Ascending aorta (tissue), 2 donors: ENCODE measurements at regions not wholly inside any gene's neighbourhood (a gene's known extent, or its start where the extent isn't known, plus 50 kb on each side); places are given as distances from the start of the nearest gene placed in this dataset.

Source experiments
- DNase-seq, 2 donors: peaks; one replicate each; pipeline ENCODE4 v3.0.0-alpha.2; 2019; ENCODE audit warnings: low spot score in 2 of 2
- H3K27ac ChIP-seq, 2 donors: fragments of 200-600 bp; sonication (generic); one replicate each; pipeline ENCODE4 v1.5.1; 2016 to 2017; ENCODE audit warnings: mild to moderate bottlenecking in 1 of 2
- H3K27me3 ChIP-seq: fragments of 200-600 bp; sonication (generic); one replicate; pipeline ENCODE4 v1.5.1; 2017
- H3K36me3 ChIP-seq, 2 donors: fragments of 200-600 bp; sonication (generic); one replicate each; pipeline ENCODE4 v1.5.1; 2016
- H3K4me1 ChIP-seq, 2 donors: fragments of 200-600 bp; sonication (generic); one replicate each; pipeline ENCODE4 v1.5.1; 2016 to 2017; ENCODE audit warnings: mild to moderate bottlenecking in 1 of 2
- H3K4me3 ChIP-seq, 2 donors: fragments of 200-600 bp; sonication (generic); one replicate each; pipeline ENCODE4 v1.5.1; 2016 to 2017; ENCODE audit warnings: mild to moderate bottlenecking in 1 of 2
- H3K9me3 ChIP-seq, 2 donors: fragments of 200-600 bp; sonication (generic); one replicate each; pipeline ENCODE4 v1.5.1; 2016
- CTCF ChIP-seq, 3 experiments: fragments of 200-600 bp in 2 of 3; fragments of 450-650 bp in 1 of 3; sonication (generic) in 2 of 3; IDR thresholded peaks; one replicate each; pipeline ENCODE4 v1.5.1; 2016 to 2019; ENCODE audit warnings: antibody characterized with exemption in 3 of 3, mild to moderate bottlenecking in 1 of 3, moderate library complexity in 1 of 3
- intact Hi-C: fragments of 100-400 bp; cut with DNase I; formaldehyde crosslinking; loops from one replicate; pipeline ENCODE4 v1.15.1; 2023

DNA sequence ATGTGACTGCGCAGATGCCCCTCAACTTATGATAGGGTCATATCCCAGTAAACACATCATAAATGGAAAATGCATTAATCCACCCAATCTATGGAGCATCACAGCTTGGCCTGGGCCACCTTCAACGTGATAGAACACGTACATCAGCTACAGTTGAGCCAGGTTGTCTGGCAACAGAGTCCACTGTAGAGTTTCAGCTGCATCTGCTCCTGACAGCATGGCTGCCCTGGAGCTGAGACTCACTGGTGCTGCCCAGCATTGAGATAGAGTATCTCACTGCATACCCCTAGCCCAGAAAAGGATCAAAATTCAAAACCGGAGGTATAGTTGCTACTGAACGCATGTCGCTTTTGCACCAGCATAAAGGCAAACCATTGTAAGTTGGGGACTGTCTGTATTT lies 437.7 kb upstream of the MKI67 start:
- no peaks in the 10 kb centered on the region for H3K4me1 ChIP-seq
- DNase-seq, result peak in 1 of 2 donors; percentile 27
- H3K27ac ChIP-seq, result no peak overlapping the region
- intact Hi-C loops, result no loop called here
- no peaks in the 10 kb centered on the region for H3K9me3 ChIP-seq
- no peaks in the 10 kb centered on the region for H3K27me3 ChIP-seq
- H3K4me3 ChIP-seq, result no peak overlapping the region
- TF ChIP-seq CTCF (IDR thresholded peaks at IDR 0.05), result no peak
- no peaks in the 10 kb centered on the region for H3K36me3 ChIP-seq

- no peak for TF ChIP-seq CTCF (IDR thresholded peaks at IDR 0.05)
- Histone ChIP-seq H3K36me3 (no peaks in the 10 kb centered on the region), H3K4me1 (no peaks in the 10 kb centered on the region), H3K27ac (no peak overlapping the region), H3K9me3 (no peaks in the 10 kb centered on the region), H3K27me3 (no peaks in the 10 kb centered on the region), H3K4me3 (no peak overlapping the region)
- no peak for DNase-seq
- intact Hi-C loops, result no loop called here
These were observed 440.2 kb upstream of the MKI67 start for GRCh38 chr10:128566361-128566968.

DNA sequence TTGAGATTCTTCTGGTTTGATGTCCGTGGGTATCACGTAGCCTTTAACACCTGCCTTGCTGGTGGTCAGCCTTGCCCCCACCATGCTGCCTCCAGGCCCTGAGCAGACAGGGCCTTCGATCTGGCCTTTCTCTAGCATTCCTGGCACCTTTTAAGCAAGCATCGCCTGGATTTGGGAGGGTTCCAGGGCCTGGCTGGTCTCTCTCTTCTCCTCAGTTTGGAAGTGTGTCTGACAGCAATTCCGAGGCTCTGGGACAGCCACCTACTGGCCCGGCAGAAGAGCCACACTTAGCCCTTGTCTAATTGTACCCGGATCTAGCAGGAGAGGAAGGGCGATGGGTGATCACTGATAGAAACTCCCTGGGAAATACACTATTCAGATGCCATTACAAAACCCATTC lies 441.3 kb upstream of the MKI67 start:
- H3K27ac ChIP-seq, result no peak overlapping the region
- TF ChIP-seq CTCF (IDR thresholded peaks at IDR 0.05), result no peak
- no peaks in the 10 kb centered on the region for H3K27me3 ChIP-seq
- H3K4me1 ChIP-seq, result no peaks in the 10 kb centered on the region
- H3K4me3 ChIP-seq, result no peak overlapping the region
- no peaks in the 10 kb centered on the region for H3K36me3 ChIP-seq
- DNase-seq, result no peak
- intact Hi-C loops, result no loop called here
- H3K9me3 ChIP-seq, result no peaks in the 10 kb centered on the region

DNA sequence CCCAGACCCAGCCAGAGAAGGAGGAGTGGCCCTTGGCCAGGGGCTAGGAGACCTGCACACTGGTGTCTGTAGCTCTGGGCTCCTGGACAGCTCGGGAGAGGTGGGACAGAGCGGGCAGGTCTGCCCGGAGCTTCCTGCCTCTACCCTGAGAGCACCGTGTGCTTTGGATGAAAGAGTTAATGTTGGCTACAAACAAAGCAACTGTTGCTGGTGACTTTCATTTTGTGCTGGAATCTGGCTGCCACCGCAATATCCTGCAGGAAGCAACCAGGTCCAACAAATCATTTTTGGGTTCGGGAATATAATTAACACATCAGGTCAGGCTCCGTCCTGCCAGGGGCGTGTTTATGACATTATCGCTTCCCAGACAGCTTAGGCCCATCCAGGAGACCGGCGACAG lies 441.8 kb upstream of the MKI67 start:
- intact Hi-C loops, result no loop called here
- no peak overlapping the region for H3K4me3 ChIP-seq
- no peak for TF ChIP-seq CTCF (IDR thresholded peaks at IDR 0.05)
- H3K27ac ChIP-seq, result no peak overlapping the region
- H3K4me1 ChIP-seq, result no peaks in the 10 kb centered on the region
- H3K36me3 ChIP-seq, result no peaks in the 10 kb centered on the region
- no peak for DNase-seq
- H3K27me3 ChIP-seq, result no peaks in the 10 kb centered on the region
- H3K9me3 ChIP-seq, result no peaks in the 10 kb centered on the region

- H3K27me3 ChIP-seq, result no peaks in the 10 kb centered on the region
- intact Hi-C loops, result no loop called here
- no peaks in the 10 kb centered on the region for H3K4me1 ChIP-seq
- no peaks in the 10 kb centered on the region for H3K9me3 ChIP-seq
- no peak for DNase-seq
- no peaks in the 10 kb centered on the region for H3K36me3 ChIP-seq
- H3K4me3 ChIP-seq, result no peak overlapping the region
- H3K27ac ChIP-seq, result no peak overlapping the region
- TF ChIP-seq CTCF (IDR thresholded peaks at IDR 0.05), result no peak
These were observed 442.3 kb upstream of the MKI67 start for GRCh38 chr10:128568491-128568890.
